Brain microvascular endothelial cell (primary cell): ENCODE measurements at regions not wholly inside any gene's neighbourhood (a gene's known extent, or its start where the extent isn't known, plus 50 kb on each side); places are given as distances from the start of the nearest gene placed in this dataset.

ENCODE experiments used
- DNase-seq: peaks from one replicate; pipeline ENCODE4 v3.0.0-alpha.2; 2020
- H3K27ac ChIP-seq: fragments of 250-450 bp; sonication (Bioruptor Pico); 2 replicates; pipeline ENCODE4 v1.5.1; 2020; ENCODE audit warnings: mild to moderate bottlenecking, moderate library complexity
- H3K27me3 ChIP-seq: fragments of 250-450 bp; sonication (Bioruptor Pico); replicated peaks from 2 replicates; pipeline ENCODE4 v1.5.1; 2020; ENCODE audit warnings: mild to moderate bottlenecking
- H3K36me3 ChIP-seq: fragments of 250-450 bp; sonication (Bioruptor Pico); replicated peaks from 2 replicates; pipeline ENCODE4 v1.5.1; 2020; ENCODE audit warnings: mild to moderate bottlenecking
- H3K4me3 ChIP-seq: 2 replicates; pipeline ENCODE4 v1.5.1; 2011; ENCODE audit warnings: low read depth, mild to moderate bottlenecking, control low read depth, low read length, moderate library complexity
- CTCF ChIP-seq: IDR thresholded peaks from 2 replicates; pipeline ENCODE4 v1.5.1; 2011; ENCODE audit warnings: low read depth, mild to moderate bottlenecking, moderate library complexity, low read length, control low read depth, inconsistent platforms; ENCODE audit errors: missing control alignments
- in situ Hi-C: cut with HindIII; loops from 2 replicates; pipeline ENCODE4 v1.10.0; 2017; ENCODE audit warnings: low sequenced_read_pairs, low pct_ligation_motif_present

- no peak for DNase-seq
- no peak overlapping the region for H3K27ac ChIP-seq
- peaks cover 90% of the 10 kb centered on the region for H3K27me3 ChIP-seq
- H3K36me3 ChIP-seq, result no peaks in the 10 kb centered on the region
- in situ Hi-C loops, result no loop called here
- TF ChIP-seq CTCF, result no peak
- H3K4me3 ChIP-seq, result peak overlapping the region; percentile 54
Observed at GRCh38 chr11:43579919-43580276, 100.6 kb upstream of the HSD17B12 start.

- in situ Hi-C loops, result no loop called here
Observed at GRCh38 chr11:43580735-43581369, 99.7 kb upstream of the HSD17B12 start.

GRCh38 chr11:43581370-43582023 lies 99.0 kb upstream of the HSD17B12 start:
- no peak overlapping the region for H3K27ac ChIP-seq
- H3K4me3 ChIP-seq, result no peak overlapping the region
- no peak for DNase-seq
- no peak for TF ChIP-seq CTCF
- H3K27me3 ChIP-seq, result peaks cover 77% of the 10 kb centered on the region
- H3K36me3 ChIP-seq, result no peaks in the 10 kb centered on the region
- in situ Hi-C loops, result no loop called here

More at GRCh38 chr11:43580735-43581369, 99.7 kb upstream of the HSD17B12 start:
- TF ChIP-seq CTCF, result no peak
- Histone ChIP-seq H3K27ac (no peak overlapping the region), H3K36me3 (no peaks in the 10 kb centered on the region), H3K4me3 (peak overlapping the region; percentile 20), H3K27me3 (peaks cover 84% of the 10 kb centered on the region)
- DNase-seq, result no peak

DNA sequence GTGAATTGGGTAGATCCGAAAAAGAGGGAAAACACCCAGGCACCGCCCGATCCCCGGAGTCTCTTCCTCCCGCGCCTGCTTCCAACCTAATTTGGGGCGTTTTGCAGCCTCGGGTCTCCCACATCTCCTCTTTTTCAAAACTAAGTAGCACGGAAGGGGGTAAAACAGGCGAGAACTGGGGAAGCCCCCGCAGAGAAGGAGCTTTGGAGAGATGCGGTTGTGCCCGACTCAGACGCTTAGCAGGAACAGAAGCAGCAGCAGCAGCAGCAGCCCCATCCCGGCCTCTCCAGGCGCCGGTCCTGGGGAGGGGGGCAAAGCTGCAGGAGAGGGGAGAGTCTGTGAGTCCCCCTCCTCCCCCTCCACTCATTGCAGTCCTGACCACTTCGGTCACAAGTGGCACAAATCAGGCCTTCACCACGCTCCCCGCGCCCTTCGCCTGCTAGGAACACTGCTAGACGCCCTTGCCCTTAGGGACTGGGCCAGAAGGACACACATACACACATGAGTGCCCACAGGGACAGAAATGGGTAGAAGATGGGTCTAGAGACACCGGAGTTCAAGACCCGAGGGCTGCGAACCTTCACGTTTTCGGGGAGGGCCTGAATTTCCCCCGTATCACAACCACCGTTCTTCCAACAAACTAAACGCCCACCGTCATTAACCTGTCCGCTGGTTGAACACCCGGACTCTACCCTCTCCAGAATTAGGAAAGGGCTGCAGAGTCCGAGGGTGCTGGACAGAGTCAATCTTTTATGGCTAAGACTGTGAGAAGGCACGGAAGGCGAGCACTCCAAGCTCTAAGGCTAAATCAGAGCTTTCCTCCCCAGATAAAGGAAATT lies 98.3 kb upstream of the HSD17B12 start:
- Histone ChIP-seq H3K27ac (no peak overlapping the region), H3K27me3 (peaks cover 70% of the 10 kb centered on the region), H3K4me3 (no peak overlapping the region), H3K36me3 (no peaks in the 10 kb centered on the region)
- no peak for DNase-seq
- TF ChIP-seq CTCF, result no peak
- in situ Hi-C loops, result no loop called here

- no peak for TF ChIP-seq CTCF
- no peak for DNase-seq
- Histone ChIP-seq H3K36me3 (no peaks in the 10 kb centered on the region), H3K27ac (no peak overlapping the region), H3K27me3 (peaks cover 63% of the 10 kb centered on the region), H3K4me3 (no peak overlapping the region)
- in situ Hi-C loops, result no loop called here
Observed at GRCh38 chr11:43582863-43583462, 97.6 kb upstream of the HSD17B12 start.
